Rectal smooth muscle tissue (tissue), 1 donor: ENCODE measurements at regions not wholly inside any gene's neighbourhood (a gene's known extent, or its start where the extent isn't known, plus 50 kb on each side); places are given as distances from the start of the nearest gene placed in this dataset.
"Not testable (repeated sequence)": the region's sequence is repeated elsewhere in the genome, so short reads cannot be mapped to it uniquely, and the experiment has no call there.

Experiments used
- H3K27ac ChIP-seq: one replicate; pipeline ENCODE4 v1.7.0; 2013; ENCODE audit warnings: low read depth, low read length, inconsistent platforms
- H3K27me3 ChIP-seq: one replicate; pipeline ENCODE4 v1.7.0; 2013; ENCODE audit warnings: low read length; ENCODE audit not compliant: control insufficient read depth, insufficient read depth
- H3K36me3 ChIP-seq: one replicate; pipeline ENCODE4 v1.7.0; 2013; ENCODE audit warnings: low read length; ENCODE audit not compliant: control insufficient read depth, insufficient read depth
- H3K4me1 ChIP-seq: one replicate; pipeline ENCODE4 v1.7.0; 2013; ENCODE audit warnings: low read length; ENCODE audit not compliant: control insufficient read depth, insufficient read depth
- H3K4me3 ChIP-seq: one replicate; pipeline ENCODE4 v1.7.0; 2013; ENCODE audit warnings: low read length
- H3K9ac ChIP-seq: one replicate; pipeline ENCODE4 v1.7.0; 2013; ENCODE audit warnings: low read length

GRCh38 chr1:60823151-60823550, 259.2 kb upstream of the NFIA start:
- peaks cover 2% of the 10 kb centered on the region for H3K4me1 ChIP-seq
- no peak overlapping the region for H3K27ac ChIP-seq
- H3K36me3 ChIP-seq: no peaks in the 10 kb centered on the region
- no peak overlapping the region for H3K9ac ChIP-seq
- H3K27me3 ChIP-seq: no peaks in the 10 kb centered on the region
- H3K4me3 ChIP-seq: no peak overlapping the region

GRCh38 chr1:60822252-60822651, 260.1 kb upstream of the NFIA start:
- H3K9ac ChIP-seq: no peak overlapping the region
- no peaks in the 10 kb centered on the region for H3K27me3 ChIP-seq
- no peaks in the 10 kb centered on the region for H3K36me3 ChIP-seq
- H3K4me3 ChIP-seq: no peak overlapping the region
- peaks cover 2% of the 10 kb centered on the region for H3K4me1 ChIP-seq
- H3K27ac ChIP-seq: no peak overlapping the region

DNA sequence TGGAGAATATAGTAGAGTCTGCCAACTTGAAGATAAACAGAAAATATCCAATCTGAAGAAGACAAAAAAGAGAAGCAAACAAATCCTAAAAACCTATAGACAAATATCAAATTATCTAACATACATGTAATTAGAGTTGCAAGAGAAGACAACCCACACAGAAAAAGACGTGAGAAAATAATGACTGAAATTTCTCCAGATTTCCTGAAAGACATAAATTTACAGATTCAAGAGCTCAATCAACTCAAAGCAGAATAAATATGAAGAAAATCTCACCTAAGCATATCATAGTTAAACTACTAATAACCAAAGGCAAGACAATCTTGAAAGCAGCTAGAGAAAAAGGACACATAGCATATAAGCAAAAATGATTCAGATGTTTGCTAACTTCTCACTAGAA, 261.2 kb upstream of the NFIA start:
- Histone ChIP-seq H3K4me1 (peaks cover 2% of the 10 kb centered on the region), H3K4me3 (no peak overlapping the region), H3K9ac (no peak overlapping the region), H3K36me3 (no peaks in the 10 kb centered on the region), H3K27me3 (no peaks in the 10 kb centered on the region), H3K27ac (no peak overlapping the region)

DNA sequence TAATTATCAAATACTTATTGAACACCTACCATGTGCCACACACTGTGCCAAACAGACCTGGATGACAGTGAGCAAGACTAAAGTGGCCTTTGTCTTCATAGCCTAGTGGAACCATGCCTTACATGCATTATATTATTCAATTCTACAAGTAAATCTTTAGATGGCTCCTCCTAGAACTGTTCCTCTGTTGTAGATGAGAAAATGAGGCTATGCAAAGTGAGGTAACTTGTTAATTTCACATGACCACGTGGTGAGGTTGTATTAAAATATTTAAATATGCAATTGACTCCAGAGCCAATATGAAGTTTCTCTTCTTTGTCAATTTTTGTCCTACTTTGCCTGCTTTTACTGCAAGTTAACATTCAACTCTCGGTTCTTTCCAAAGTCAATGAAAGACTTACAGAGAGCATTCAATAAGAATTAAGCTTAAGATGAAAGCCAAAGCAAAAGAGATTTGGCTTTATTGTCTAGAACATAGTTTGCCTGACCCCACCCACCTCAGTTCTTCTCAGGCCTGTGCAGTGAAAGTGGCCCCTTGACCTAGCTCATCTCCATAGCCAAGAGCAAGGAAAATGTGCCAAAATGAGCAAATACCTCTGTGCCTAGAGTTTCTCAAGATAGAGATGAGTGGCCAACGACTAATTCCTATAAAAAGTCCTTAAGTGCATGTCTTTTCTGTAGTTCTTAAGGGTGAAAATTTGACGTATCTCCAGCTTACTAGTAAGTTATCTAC, 263.2 kb upstream of the NFIA start:
- no peaks in the 10 kb centered on the region for H3K27me3 ChIP-seq

DNA sequence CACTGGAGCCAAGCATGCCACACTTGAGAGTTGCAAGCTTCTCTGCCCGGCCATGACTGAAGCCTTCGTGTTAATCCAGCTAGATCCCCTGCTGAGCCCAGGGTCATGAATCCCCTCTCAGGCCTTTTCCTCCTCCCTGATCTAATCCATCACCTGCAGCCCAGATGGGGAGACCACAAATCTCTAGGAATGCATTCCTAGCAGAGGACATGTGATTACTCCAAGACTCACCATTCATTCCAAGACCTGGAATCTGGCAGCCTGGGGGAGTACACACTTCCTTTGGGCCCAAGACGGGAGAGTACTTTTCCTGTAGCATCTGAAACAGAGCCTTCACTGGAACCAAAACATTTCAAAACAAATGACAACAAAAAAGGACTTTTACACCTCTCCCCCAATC, 269.3 kb upstream of the NFIA start:
- Histone ChIP-seq H3K4me3 (no peak overlapping the region), H3K36me3 (no peaks in the 10 kb centered on the region), H3K9ac (no peak overlapping the region), H3K27me3 (no peaks in the 10 kb centered on the region), H3K27ac (no peak overlapping the region), H3K4me1 (no peaks in the 10 kb centered on the region)

More for the DNA sequence above, 263.2 kb upstream of the NFIA start:
- no peak overlapping the region for H3K27ac ChIP-seq
- H3K4me1 ChIP-seq: no peaks in the 10 kb centered on the region
- H3K4me3 ChIP-seq: no peak overlapping the region
- no peaks in the 10 kb centered on the region for H3K36me3 ChIP-seq
- no peak overlapping the region for H3K9ac ChIP-seq

DNA sequence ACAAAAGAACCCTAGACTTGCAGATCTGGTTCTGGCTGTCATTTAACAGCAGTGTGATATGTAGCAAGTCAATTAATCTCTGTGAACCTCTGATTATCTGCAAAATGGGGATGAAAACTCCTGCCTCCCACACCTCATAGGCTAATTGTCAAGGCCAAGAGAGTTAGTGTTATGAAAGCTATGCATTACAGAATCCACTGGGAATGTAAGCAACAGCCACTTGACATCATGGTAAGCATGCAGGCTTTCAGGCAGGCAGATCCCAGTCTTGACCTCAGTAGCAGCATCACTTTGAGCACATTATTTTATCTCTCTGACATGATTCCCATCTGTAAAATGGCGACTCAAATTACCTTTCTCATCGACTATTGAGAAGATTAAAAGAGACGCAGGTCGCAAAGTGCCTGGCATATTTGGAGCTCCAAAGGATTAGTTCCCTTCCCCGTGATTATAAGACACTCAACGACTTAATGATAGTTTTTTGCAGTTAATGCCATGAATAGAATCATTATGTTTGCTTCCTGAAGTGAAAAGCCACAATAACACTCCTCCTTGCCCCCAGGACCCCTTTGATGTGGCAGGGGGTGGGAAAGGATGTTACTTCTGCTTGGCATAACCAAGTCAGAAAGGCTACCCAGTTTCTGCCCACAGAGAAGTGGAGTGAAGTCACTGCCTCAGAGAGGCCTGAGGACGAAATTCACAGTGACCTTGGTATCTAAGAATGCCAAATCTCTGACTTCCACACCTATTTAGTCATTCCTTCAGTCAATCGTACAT, 273.0 kb upstream of the NFIA start:
- H3K4me3 ChIP-seq: no peak overlapping the region
- H3K4me1 ChIP-seq: no peaks in the 10 kb centered on the region
- no peak overlapping the region for H3K9ac ChIP-seq
- H3K36me3 ChIP-seq: no peaks in the 10 kb centered on the region
- no peaks in the 10 kb centered on the region for H3K27me3 ChIP-seq
- no peak overlapping the region for H3K27ac ChIP-seq

GRCh38 chr1:60808676-60809075, 273.7 kb upstream of the NFIA start:
- Histone ChIP-seq H3K36me3 (no peaks in the 10 kb centered on the region), H3K4me3 (no peak overlapping the region), H3K9ac (no peak overlapping the region), H3K27ac (no peak overlapping the region), H3K27me3 (no peaks in the 10 kb centered on the region), H3K4me1 (no peaks in the 10 kb centered on the region)

DNA sequence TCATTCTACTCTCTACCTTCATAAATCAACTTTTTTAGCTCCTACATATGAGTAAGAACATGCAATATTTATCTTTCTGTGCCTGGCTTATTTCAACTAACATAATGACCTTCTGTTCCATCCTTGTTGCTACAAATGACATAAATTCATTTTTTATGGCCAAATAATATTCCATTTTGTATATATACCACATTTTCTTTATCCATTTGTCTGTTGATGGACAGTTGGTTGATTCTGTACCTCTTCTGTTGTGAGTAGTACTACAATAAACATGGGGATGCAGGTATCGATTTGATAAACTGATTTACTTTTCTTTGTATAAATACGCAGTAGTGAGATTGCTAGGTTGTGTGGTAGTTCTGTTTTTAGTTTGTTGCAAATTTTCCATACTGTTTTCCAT, 279.5 kb upstream of the NFIA start:
- no peaks in the 10 kb centered on the region for H3K36me3 ChIP-seq
- H3K27ac ChIP-seq: no peak overlapping the region

GRCh38 chr1:60797351-60797750, 285.0 kb upstream of the NFIA start:
- Histone ChIP-seq H3K9ac (no peak overlapping the region), H3K27ac (no peak overlapping the region), H3K27me3 (no peaks in the 10 kb centered on the region), H3K4me3 (no peak overlapping the region), H3K36me3 (no peaks in the 10 kb centered on the region), H3K4me1 (no peaks in the 10 kb centered on the region)

More for the DNA sequence above, 279.5 kb upstream of the NFIA start:
- Histone ChIP-seq H3K9ac (no peak overlapping the region), H3K4me3 (no peak overlapping the region), H3K4me1 (no peaks in the 10 kb centered on the region), H3K27me3 (no peaks in the 10 kb centered on the region)

GRCh38 chr1:60791226-60791625, 291.1 kb upstream of the NFIA start:
- Histone ChIP-seq H3K9ac (no peak overlapping the region), H3K27me3 (no peaks in the 10 kb centered on the region), H3K36me3 (no peaks in the 10 kb centered on the region), H3K4me3 (no peak overlapping the region), H3K27ac (no peak overlapping the region), H3K4me1 (no peaks in the 10 kb centered on the region)

DNA sequence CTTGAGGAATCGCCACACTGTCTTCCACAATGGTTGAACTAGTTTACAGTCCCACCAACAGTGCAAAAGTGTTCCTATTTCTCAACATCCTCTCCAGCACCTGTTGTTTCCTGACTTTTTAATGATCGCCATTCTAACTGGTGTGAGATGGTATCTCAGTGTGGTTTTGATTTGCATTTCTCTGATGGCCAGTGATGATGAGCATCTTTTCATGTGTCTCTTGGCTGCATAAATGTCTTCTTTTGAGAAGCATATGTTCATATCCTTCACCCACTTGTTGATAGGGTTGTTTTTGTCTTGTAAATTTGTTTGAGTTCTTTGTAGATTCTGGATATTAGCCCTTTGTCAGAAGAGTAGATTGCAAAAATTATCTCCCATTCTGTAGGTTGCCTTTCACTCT, 309.3 kb upstream of the NFIA start:
- not testable (repeated sequence) for H3K4me3 ChIP-seq, H3K36me3 ChIP-seq, H3K27ac ChIP-seq, H3K27me3 ChIP-seq, H3K9ac ChIP-seq, H3K4me1 ChIP-seq

- Histone ChIP-seq H3K27ac (no peak overlapping the region), H3K27me3 (no peaks in the 10 kb centered on the region), H3K36me3 (no peaks in the 10 kb centered on the region), H3K4me3 (no peak overlapping the region), H3K4me1 (no peaks in the 10 kb centered on the region), H3K9ac (no peak overlapping the region)
Observed at GRCh38 chr1:60769082-60769481, 313.3 kb upstream of the NFIA start.

DNA sequence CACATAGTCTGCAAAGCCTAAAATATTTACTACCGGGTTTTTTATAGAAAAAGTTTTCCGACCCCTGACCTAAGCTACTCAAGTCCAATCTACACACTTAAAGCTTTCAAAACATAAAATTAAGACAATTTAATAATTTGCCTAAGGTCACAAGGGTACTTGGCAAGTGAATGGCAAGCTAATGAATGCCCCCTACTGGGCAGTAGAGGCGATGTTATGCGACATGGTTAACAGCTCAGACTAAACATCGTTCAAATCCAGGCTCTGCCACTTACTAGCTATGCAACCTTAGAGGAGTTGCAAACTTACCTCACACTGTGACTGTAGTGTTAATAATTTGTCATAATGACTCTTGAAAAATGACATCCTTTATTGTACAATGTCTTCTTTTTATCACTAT, 317.2 kb upstream of the NFIA start:
- no peaks in the 10 kb centered on the region for H3K27me3 ChIP-seq
- H3K36me3 ChIP-seq: no peaks in the 10 kb centered on the region
- no peak overlapping the region for H3K4me3 ChIP-seq
- no peak overlapping the region for H3K27ac ChIP-seq
- no peaks in the 10 kb centered on the region for H3K4me1 ChIP-seq
- H3K9ac ChIP-seq: no peak overlapping the region
